HG02571 (cell line): ENCODE measurements at regions not wholly inside any gene's neighbourhood (a gene's known extent, or its start where the extent isn't known, plus 50 kb on each side); places are given as distances from the start of the nearest gene placed in this dataset.

Experiments
- ATAC-seq: cut with Tn5 transposase; IDR thresholded peaks from one replicate; pipeline ENCODE4 v1.9.1; 2021; ENCODE audit warnings: mild to moderate bottlenecking, moderate library complexity; ENCODE audit not compliant: unreplicated experiment

DNA sequence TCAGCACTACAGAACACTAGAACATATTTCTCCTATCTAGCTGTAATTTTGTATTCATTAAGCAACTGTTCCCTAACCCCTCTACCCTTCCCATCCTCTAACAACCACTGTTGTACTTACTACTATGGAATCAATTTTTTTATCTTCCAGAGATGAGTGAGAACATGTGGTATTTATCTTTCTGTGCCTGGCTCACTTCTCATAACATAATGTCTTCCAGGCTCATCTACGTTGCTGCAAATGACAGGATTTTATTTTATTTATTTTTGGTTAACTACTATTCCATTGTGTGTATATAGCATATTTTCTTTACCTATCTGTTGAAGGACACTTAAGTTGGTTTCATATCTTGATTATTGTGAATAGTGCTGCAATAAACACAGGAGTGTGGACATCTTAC lies 200.9 kb upstream of the CHRM2 start:
- ATAC-seq, result no peak

GRCh38 chr7:136665878-136666509 lies 202.5 kb upstream of the CHRM2 start:
- ATAC-seq, result no peak

GRCh38 chr7:136664537-136664936 lies 203.9 kb upstream of the CHRM2 start:
- no peak for ATAC-seq

DNA sequence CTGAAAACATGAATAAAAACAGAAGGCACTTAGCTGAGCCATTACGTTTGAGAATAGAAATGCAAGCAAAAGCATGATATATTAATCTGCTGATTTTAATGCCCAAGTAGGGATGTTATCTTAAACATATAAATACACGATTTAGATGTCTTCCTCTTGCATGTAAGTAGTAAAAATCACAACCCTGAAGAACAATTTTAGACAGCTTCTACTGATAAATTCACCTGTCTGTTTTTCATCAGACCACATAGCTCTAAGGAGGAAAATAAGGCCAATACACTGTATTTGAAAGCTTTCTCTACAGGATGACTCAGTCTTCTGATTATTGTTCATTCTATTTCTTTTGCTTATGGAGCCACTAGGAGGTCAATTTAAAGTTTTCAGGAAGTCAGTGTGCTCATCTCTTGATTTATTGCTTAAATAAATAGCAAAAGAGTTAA lies 210.9 kb upstream of the CHRM2 start:
- ATAC-seq, result no peak

- no peak for ATAC-seq
Measured at GRCh38 chr7:136656516-136656915, 211.9 kb upstream of the CHRM2 start.

DNA sequence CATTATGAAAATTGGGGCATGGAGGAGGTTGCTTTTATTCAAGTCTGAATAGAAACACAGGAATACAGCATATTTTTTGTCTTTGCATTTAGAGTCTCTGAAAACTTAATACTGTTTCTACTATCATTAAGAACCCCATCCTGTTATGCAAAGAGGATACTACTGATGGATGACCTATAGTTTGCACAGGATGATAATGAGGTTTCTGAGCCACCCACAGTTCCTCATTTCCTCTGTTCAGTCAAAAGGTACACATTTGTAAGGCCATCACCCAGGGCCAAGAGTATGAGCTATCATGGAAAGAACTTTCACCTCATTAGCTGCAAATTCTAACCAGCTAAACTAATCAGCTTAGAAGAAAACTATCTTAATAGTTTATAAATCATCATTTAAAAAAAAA lies 213.0 kb upstream of the CHRM2 start:
- no peak for ATAC-seq

DNA sequence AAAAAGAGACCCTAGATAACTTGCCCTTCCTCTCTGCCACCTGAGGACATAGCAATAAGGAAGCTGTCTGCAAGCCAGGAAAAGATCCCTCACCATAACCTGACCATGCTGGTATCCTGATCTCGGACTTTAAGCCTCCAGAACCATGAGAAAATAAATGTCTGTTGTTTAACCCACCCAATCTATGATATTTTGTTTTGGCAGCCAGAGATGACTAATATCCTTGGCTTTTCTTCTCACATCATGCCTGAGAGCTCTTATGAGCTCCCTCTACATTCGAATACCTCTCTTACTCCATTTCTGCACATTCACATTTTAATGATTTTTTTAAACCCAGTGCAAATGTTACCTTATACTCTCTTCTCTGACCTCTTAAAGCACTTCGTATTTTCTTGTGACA lies 214.0 kb upstream of the CHRM2 start:
- ATAC-seq, result no peak

GRCh38 chr7:136652635-136653370 lies 215.6 kb upstream of the CHRM2 start:
- no peak for ATAC-seq

DNA sequence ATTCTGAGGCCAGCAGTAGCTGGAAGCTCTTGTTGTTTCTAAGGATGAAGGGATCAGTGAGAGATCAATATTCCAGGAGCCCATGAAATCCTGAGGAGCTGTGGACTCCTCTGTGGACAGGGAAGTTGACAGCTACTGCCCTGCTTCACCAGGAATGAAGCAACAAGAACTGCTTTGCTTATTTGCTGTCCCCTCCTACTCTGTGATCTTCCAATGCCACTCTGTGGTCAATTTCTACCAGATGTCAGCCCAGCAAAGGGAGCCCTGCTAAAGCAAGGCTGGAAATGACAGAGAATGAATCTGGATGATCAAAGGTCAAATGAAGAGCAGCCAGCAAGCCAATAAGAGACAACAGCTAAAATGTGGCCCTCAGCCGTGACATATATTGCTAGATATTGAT lies 227.5 kb upstream of the CHRM2 start:
- ATAC-seq, result no peak

DNA sequence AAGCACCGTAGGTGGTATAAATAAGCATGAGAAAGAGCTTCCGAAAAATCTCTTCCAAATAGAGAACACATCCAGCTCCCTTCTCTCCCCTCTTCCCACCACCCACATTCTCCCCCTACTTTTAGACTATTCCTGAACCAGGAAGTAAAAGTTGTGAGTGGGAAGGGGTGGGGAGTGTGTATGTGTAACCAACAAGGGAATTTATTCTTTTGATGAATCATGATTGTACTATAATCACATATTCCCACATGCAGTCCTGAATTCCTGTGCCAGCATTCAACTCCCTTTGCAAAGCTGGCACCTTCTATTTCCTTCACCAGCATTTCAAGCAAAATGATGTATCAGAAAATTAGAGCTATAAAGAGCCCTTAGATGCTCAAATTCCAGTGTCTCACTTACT lies 230.6 kb upstream of the CHRM2 start:
- ATAC-seq, result no peak

DNA sequence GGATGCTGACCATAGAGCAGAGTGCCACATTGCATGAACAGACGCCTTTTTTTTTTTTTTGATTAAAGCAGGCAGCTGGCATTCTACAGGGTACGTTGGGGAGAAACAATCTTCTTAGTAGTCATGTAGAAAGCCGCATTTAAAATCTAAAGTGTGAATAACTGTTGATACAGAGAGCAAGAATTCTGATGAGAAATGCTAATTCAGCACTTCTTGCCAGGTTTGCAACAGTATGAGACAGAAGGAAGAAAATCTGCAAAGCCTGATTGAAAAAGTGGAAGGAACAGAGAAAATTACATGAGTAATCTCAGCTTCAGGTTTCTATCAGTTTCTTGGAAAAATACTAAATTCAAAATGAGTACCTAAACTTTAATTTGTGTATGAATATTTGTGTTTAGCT lies 232.7 kb upstream of the CHRM2 start:
- ATAC-seq, result no peak

- ATAC-seq, result no peak
Measured at GRCh38 chr7:136618818-136619217, 249.6 kb upstream of the CHRM2 start.

- ATAC-seq, result no peak
Measured at GRCh38 chr7:136617176-136617575, 251.3 kb upstream of the CHRM2 start.

DNA sequence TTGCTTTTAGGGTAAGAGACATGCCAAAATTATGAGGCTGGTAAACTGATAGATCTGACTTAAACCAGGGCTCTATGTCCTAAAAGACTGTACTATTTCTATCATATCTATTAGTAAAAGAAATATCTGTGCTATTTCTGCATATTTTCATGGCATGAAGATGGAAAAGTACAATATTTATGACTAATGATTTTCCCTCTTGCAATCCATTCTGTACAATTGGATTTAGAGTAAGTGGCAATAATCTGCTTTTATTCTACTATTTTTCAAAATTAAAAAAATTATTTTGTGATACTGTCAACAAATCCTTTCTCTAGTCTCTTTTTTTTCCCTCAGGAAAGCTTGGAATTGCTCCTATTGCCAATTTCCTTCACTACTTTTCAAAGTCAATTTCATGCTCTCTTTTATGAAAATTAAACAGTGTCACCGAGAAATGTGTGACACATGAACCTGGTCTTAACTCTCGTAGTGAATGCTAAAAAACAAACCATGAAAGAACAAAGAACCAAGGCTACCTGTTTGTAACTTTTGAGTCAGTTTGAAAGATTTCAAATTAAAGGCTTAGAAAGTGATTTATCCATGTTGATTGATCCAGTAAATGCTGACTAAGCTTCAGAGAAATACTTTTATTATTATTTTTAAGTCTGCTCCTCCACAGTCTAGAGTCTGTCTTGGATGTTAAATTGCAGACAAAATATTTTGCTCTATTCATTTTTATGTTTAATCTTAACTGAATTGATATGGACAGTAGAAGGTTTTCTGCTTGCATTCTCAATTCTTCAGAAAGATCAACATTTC lies 262.7 kb upstream of the CHRM2 start:
- no peak for ATAC-seq

GRCh38 chr7:136601772-136602171 lies 266.7 kb upstream of the CHRM2 start:
- no peak for ATAC-seq

- no peak for ATAC-seq
Measured at GRCh38 chr7:136600475-136600874, 268.0 kb upstream of the CHRM2 start.

GRCh38 chr7:136594739-136595144 lies 273.7 kb upstream of the CHRM2 start:
- ATAC-seq, result no peak

GRCh38 chr7:136588216-136588615 lies 280.2 kb upstream of the CHRM2 start:
- ATAC-seq, result no peak

DNA sequence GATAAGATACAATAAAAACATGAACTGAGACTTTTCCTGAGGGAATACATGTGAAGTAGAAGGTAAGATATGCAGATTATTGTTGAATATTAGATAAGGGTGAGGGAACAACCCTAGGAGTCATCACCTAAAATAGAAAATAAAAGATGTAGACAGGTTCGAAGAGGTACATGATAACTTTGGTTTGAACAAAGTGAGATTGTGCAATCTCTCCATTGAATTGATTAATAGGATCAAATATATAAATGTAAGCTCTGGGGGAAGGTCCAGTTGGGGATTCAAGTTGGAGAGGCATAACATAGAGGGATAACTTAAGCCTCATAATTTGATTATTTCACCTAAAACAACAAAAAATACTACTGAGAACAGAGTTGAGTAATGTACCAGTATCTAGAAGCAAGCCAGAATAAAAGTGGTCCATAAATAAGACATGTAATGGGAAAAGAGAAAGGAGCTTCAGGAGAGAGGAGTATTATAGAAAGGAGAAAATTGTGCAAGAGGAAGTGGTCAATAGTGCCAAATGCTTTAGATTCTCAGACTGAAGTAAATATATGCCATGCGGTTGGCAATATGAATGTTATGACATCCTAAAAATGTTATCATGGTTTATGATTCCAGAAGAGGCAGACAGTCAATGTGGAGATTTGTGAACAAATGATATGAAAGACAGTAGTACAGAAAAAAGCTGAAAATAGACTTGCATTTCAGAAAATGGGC lies 282.3 kb upstream of the CHRM2 start:
- ATAC-seq, result no peak

DNA sequence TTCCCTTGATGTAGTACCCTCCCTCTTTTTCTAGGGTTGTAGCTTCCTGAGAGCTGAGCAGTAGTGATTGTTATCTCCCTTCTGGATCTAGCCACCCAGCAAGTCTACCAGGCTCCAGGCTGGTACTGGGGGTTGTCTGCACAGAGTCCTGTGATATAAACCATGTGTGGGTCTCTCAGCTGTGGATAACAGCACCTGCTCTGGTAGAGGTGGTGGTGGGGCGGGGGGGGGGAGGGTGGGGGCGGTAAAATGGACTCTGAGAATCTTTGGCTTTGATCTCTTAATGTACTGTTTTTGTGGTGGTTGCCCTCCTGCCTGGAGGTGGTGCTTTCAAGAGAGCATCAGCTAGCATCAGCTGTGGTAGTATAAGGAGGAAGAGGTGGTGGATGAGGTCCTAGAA lies 302.0 kb upstream of the CHRM2 start:
- no peak for ATAC-seq

DNA sequence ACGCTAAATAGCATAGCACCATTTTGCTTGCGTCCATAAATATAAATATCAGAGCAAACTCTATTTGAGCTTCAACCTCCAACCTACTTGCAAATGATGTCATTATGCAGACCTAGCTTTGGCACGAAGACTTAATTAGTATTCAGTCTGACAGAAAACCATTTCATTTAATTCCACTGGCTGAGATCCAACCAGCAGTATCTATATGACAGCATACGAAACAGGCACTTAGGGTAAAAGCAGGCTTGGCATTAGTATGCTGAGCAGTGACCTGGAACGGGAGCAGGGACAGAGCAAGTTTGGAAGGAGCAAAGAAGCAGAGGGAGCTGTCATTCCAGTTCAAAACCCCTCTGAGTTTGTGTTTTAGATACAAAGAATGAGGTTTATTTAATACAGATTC lies 312.5 kb upstream of the CHRM2 start:
- no peak for ATAC-seq
